22Rv1 (cell line): ENCODE measurements at regions not wholly inside any gene's neighbourhood (a gene's known extent, or its start where the extent isn't known, plus 50 kb on each side); places are given as distances from the start of the nearest gene placed in this dataset.

Experiments used
- H3K27ac ChIP-seq: fragments of 450-650 bp; 2 replicates; pipeline ENCODE4 v1.5.1; 2017
- CTCF ChIP-seq: fragments of 450-650 bp; IDR thresholded peaks from 2 replicates; pipeline ENCODE4 v1.5.1; 2017; ENCODE audit warnings: mild to moderate bottlenecking
- ZFX ChIP-seq: fragments of 450-650 bp; IDR thresholded peaks from 2 replicates; pipeline ENCODE4 v1.6.1; 2017; ENCODE audit warnings: antibody characterized with exemption, borderline replicate concordance

- TF ChIP-seq CTCF, result no peak
- no peak for TF ChIP-seq ZFX
- no peak overlapping the region for H3K27ac ChIP-seq
Measured at GRCh38 chr3:101128001-101128400, 134.8 kb upstream of the ABI3BP start.

- H3K27ac ChIP-seq, result no peak overlapping the region
- TF ChIP-seq ZFX, result no peak
- TF ChIP-seq CTCF, result no peak
Measured at GRCh38 chr3:101124125-101124524, 130.9 kb upstream of the ABI3BP start.

- no peak for TF ChIP-seq CTCF
- no peak for TF ChIP-seq ZFX
- no peak overlapping the region for H3K27ac ChIP-seq
Measured at GRCh38 chr3:101123081-101123480, 129.9 kb upstream of the ABI3BP start.

- no peak overlapping the region for H3K27ac ChIP-seq
Measured at GRCh38 chr3:101122681-101123080, 129.5 kb upstream of the ABI3BP start.

GRCh38 chr3:101120039-101120438 lies 126.8 kb upstream of the ABI3BP start:
- TF ChIP-seq ZFX (no peak), CTCF (no peak)
- H3K27ac ChIP-seq, result no peak overlapping the region

More at GRCh38 chr3:101122681-101123080, 129.5 kb upstream of the ABI3BP start:
- no peak for TF ChIP-seq CTCF
- TF ChIP-seq ZFX, result no peak

GRCh38 chr3:101119535-101119934 lies 126.3 kb upstream of the ABI3BP start:
- no peak overlapping the region for H3K27ac ChIP-seq
- no peak for TF ChIP-seq ZFX
- TF ChIP-seq CTCF, result no peak

GRCh38 chr3:101117980-101118379 lies 124.8 kb upstream of the ABI3BP start:
- H3K27ac ChIP-seq, result no peak overlapping the region
- TF ChIP-seq CTCF (no peak), ZFX (no peak)
